Neural cell (in vitro differentiated cells): ENCODE measurements at regions not wholly inside any gene's neighbourhood (a gene's known extent, or its start where the extent isn't known, plus 50 kb on each side); places are given as distances from the start of the nearest gene placed in this dataset.

Experiments used
- H2AFZ ChIP-seq: fragments of 200-600, 300-800 bp; sonication (generic), shearing (Covaris generic); 2 replicates; pipeline ENCODE4 v1.6.0; 2014; ENCODE audit warnings: low read depth, mild to moderate bottlenecking, antibody characterized with exemption, low read length, moderate library complexity
- H3F3A ChIP-seq: fragments of 200-600 bp; shearing (Covaris generic); 2 replicates; pipeline ENCODE4 v1.6.1; 2016; ENCODE audit warnings: mild to moderate bottlenecking, moderate library complexity, mixed read lengths, antibody characterized with exemption, low read length; ENCODE audit not compliant: insufficient read depth, poor library complexity, severe bottlenecking
- H3K27ac ChIP-seq: fragments of 200-600, 300-800 bp; sonication (generic), shearing (Covaris generic); 2 replicates; pipeline ENCODE4 v1.5.1; 2014; ENCODE audit warnings: mild to moderate bottlenecking, low read length, moderate library complexity
- H3K27me3 ChIP-seq: fragments of 300-800, 200-600 bp; sonication (generic), shearing (Covaris generic); 2 replicates; pipeline ENCODE4 v1.6.0; 2014; ENCODE audit warnings: mild to moderate bottlenecking, low read depth, low read length, moderate library complexity; ENCODE audit not compliant: insufficient read depth
- H3K36me3 ChIP-seq: fragments of 300-800, 200-600 bp; sonication (generic), shearing (Covaris generic); 2 replicates; pipeline ENCODE4 v1.5.1; 2014; ENCODE audit warnings: mild to moderate bottlenecking, antibody characterized with exemption, low read length, moderate library complexity; ENCODE audit not compliant: insufficient read depth
- H3K4me2 ChIP-seq: fragments of 300-800, 200-600 bp; sonication (generic), shearing (Covaris generic); 2 replicates; pipeline ENCODE4 v1.6.0; 2014; ENCODE audit warnings: mild to moderate bottlenecking, low read length
- H3K4me3 ChIP-seq: fragments of 300-800, 200-600 bp; sonication (generic), shearing (Covaris generic); 2 replicates; pipeline ENCODE4 v1.5.1; 2014; ENCODE audit warnings: mild to moderate bottlenecking, low read length, moderate library complexity
- H3K79me2 ChIP-seq: fragments of 200-600 bp; shearing (Covaris generic); replicated peaks from 2 replicates; pipeline ENCODE4 v1.6.0; 2014; ENCODE audit warnings: mild to moderate bottlenecking, low read length, moderate library complexity; ENCODE audit not compliant: insufficient read depth
- H3K9ac ChIP-seq: fragments of 300-800, 200-600 bp; sonication (generic), shearing (Covaris generic); 2 replicates; pipeline ENCODE4 v1.6.1; 2016; ENCODE audit warnings: mild to moderate bottlenecking, low read length, mixed read lengths
- H3K9me2 ChIP-seq: fragments of 200-600 bp; shearing (Covaris generic); 2 replicates; pipeline ENCODE4 v1.6.1; 2016; ENCODE audit warnings: mild to moderate bottlenecking, low read length, mixed read lengths; ENCODE audit not compliant: insufficient read depth
- H3K9me3 ChIP-seq: fragments of 200-600, 300-800 bp; sonication (generic), shearing (Covaris generic); 2 replicates; pipeline ENCODE4 v1.6.1; 2016; ENCODE audit warnings: mild to moderate bottlenecking, mixed run types, low read length, moderate library complexity, mixed read lengths
- H4K20me1 ChIP-seq: fragments of 200-600 bp; shearing (Covaris generic); 2 replicates; pipeline ENCODE4 v1.6.1; 2016; ENCODE audit warnings: mild to moderate bottlenecking, mixed run types; ENCODE audit not compliant: insufficient read depth
- EP300 ChIP-seq: fragments of 450-650 bp; conservative IDR thresholded peaks from 2 replicates; pipeline ENCODE4 v1.6.1; 2014; ENCODE audit warnings: antibody characterized with exemption, mild to moderate bottlenecking, moderate library complexity; ENCODE audit not compliant: poor library complexity, severe bottlenecking
- EZH2 ChIP-seq: fragments of 200-600, 300-800 bp; shearing (Covaris generic), sonication (generic); IDR thresholded peaks from 2 replicates; pipeline ENCODE4 v1.6.1; 2014; ENCODE audit warnings: antibody characterized with exemption, low read length, borderline replicate concordance, mild to moderate bottlenecking; ENCODE audit not compliant: insufficient read depth, poor library complexity, severe bottlenecking
- MXI1 ChIP-seq: fragments of 450-650 bp; conservative IDR thresholded peaks from 2 replicates; pipeline ENCODE4 v1.6.1; 2014; ENCODE audit warnings: antibody characterized with exemption, mild to moderate bottlenecking; ENCODE audit not compliant: poor library complexity, severe bottlenecking
- POLR2AphosphoS5 ChIP-seq: IDR thresholded peaks from 2 replicates; pipeline ENCODE4 v1.6.1; 2012
- RAD21 ChIP-seq: fragments of 450-650 bp; conservative IDR thresholded peaks from 2 replicates; pipeline ENCODE4 v1.6.1; 2014; ENCODE audit warnings: antibody characterized with exemption, mild to moderate bottlenecking, moderate library complexity
- SMC3 ChIP-seq: fragments of 450-650 bp; conservative IDR thresholded peaks from 2 replicates; pipeline ENCODE4 v1.6.1; 2014; ENCODE audit warnings: antibody characterized with exemption, mild to moderate bottlenecking, moderate library complexity; ENCODE audit not compliant: poor library complexity
- TAF1 ChIP-seq: IDR thresholded peaks from 2 replicates; pipeline ENCODE4 v1.6.1; 2012; ENCODE audit warnings: low read depth
- TF ChIP-seq, protein P1 (sequence below): fragments of 450-650 bp; IDR thresholded peaks from 2 replicates; pipeline ENCODE4 v1.5.1; 2014; ENCODE audit warnings: antibody characterized with exemption, mild to moderate bottlenecking, moderate library complexity; ENCODE audit not compliant: poor library complexity, severe bottlenecking
- TF ChIP-seq, protein P2 (sequence below): IDR thresholded peaks from 2 replicates; pipeline ENCODE4 v1.6.1; 2012; ENCODE audit warnings: borderline replicate concordance

DNA sequence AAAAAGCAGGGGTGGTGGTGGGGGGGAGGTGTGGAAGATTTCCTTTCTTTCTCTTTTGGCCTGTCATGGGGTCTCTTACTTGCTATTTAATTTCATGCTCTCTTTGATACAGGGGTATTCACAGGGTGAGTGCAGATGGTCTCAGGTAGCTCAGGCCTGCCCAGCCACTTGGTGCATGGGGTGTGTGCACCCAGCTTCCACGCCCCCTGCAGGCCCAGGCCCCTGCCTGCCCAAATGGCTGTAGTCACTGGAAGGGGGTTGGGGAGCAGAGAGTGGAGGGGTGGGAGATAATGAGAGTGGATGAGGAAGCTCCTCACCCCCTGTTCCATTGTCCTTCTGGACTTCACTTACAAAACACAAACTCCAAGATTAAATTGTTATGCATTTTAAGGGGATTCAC lies 133.6 kb upstream of the SGK1 start:
- Histone ChIP-seq H3K9ac (no peak overlapping the region), H2AFZ (no peak overlapping the region)

DNA sequence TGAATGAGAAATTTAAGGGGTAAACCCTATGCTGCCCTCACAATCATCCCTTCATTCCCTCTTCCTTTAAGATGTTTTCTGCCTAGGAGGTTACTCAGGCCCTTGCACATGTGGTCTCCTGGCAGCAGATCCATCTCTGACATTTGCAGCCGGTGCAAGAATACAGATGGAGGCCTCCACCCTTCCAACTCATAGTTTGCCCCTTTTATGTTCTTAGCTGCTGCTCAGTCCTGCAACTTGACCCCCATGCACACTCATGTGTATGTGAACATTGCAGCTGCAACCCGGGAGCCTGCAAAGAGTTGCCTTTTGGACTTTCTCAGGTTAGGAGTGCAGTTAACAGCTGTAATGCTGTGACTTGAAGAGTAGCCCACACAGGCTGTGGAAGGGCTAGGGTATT lies 131.9 kb upstream of the SGK1 start:
- Histone ChIP-seq H3K9ac (no peak overlapping the region), H3K36me3 (no peaks in the 10 kb centered on the region), H3K9me2 (no peaks in the 10 kb centered on the region), H2AFZ (no peak overlapping the region), H3K4me3 (no peak overlapping the region), H3K79me2 (no peaks in the 10 kb centered on the region), H4K20me1 (no peaks in the 10 kb centered on the region), H3K9me3 (no peaks in the 10 kb centered on the region), H3K27ac (no peak overlapping the region), H3K4me2 (no peak overlapping the region), H3K27me3 (no peaks in the 10 kb centered on the region), H3F3A (no peaks in the 10 kb centered on the region)
- TF ChIP-seq EZH2 (no peak), SMC3 (no peak), EP300 (no peak), RAD21 (no peak), POLR2AphosphoS5 (no peak), TAF1 (no peak), MXI1 (no peak)
- TF ChIP-seq, protein P1, sequence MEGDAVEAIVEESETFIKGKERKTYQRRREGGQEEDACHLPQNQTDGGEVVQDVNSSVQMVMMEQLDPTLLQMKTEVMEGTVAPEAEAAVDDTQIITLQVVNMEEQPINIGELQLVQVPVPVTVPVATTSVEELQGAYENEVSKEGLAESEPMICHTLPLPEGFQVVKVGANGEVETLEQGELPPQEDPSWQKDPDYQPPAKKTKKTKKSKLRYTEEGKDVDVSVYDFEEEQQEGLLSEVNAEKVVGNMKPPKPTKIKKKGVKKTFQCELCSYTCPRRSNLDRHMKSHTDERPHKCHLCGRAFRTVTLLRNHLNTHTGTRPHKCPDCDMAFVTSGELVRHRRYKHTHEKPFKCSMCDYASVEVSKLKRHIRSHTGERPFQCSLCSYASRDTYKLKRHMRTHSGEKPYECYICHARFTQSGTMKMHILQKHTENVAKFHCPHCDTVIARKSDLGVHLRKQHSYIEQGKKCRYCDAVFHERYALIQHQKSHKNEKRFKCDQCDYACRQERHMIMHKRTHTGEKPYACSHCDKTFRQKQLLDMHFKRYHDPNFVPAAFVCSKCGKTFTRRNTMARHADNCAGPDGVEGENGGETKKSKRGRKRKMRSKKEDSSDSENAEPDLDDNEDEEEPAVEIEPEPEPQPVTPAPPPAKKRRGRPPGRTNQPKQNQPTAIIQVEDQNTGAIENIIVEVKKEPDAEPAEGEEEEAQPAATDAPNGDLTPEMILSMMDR = no peak
- TF ChIP-seq, protein P2, sequence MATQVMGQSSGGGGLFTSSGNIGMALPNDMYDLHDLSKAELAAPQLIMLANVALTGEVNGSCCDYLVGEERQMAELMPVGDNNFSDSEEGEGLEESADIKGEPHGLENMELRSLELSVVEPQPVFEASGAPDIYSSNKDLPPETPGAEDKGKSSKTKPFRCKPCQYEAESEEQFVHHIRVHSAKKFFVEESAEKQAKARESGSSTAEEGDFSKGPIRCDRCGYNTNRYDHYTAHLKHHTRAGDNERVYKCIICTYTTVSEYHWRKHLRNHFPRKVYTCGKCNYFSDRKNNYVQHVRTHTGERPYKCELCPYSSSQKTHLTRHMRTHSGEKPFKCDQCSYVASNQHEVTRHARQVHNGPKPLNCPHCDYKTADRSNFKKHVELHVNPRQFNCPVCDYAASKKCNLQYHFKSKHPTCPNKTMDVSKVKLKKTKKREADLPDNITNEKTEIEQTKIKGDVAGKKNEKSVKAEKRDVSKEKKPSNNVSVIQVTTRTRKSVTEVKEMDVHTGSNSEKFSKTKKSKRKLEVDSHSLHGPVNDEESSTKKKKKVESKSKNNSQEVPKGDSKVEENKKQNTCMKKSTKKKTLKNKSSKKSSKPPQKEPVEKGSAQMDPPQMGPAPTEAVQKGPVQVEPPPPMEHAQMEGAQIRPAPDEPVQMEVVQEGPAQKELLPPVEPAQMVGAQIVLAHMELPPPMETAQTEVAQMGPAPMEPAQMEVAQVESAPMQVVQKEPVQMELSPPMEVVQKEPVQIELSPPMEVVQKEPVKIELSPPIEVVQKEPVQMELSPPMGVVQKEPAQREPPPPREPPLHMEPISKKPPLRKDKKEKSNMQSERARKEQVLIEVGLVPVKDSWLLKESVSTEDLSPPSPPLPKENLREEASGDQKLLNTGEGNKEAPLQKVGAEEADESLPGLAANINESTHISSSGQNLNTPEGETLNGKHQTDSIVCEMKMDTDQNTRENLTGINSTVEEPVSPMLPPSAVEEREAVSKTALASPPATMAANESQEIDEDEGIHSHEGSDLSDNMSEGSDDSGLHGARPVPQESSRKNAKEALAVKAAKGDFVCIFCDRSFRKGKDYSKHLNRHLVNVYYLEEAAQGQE = no peak

More for the DNA sequence above, 133.6 kb upstream of the SGK1 start:
- TF ChIP-seq MXI1 = no peak
- TF ChIP-seq TAF1 = no peak
- TF ChIP-seq EZH2 = no peak
- TF ChIP-seq, protein P1 = no peak
- TF ChIP-seq, protein P2 = no peak
- TF ChIP-seq POLR2AphosphoS5 = no peak
- TF ChIP-seq EP300 = no peak
- no peak for TF ChIP-seq SMC3
- TF ChIP-seq RAD21 = no peak
- no peaks in the 10 kb centered on the region for H3K9me2 ChIP-seq
- H3K4me2 ChIP-seq = no peak overlapping the region
- no peaks in the 10 kb centered on the region for H3F3A ChIP-seq
- H4K20me1 ChIP-seq = no peaks in the 10 kb centered on the region
- H3K79me2 ChIP-seq = no peaks in the 10 kb centered on the region
- no peak overlapping the region for H3K27ac ChIP-seq
- H3K9me3 ChIP-seq = no peaks in the 10 kb centered on the region
- no peak overlapping the region for H3K4me3 ChIP-seq
- no peaks in the 10 kb centered on the region for H3K36me3 ChIP-seq
- no peaks in the 10 kb centered on the region for H3K27me3 ChIP-seq
